ENCODE measurements at regions not wholly inside any gene's neighbourhood (a gene's known extent, or its start where the extent isn't known, plus 50 kb on each side); places are given as distances from the start of the nearest gene placed in this dataset.

DNA sequence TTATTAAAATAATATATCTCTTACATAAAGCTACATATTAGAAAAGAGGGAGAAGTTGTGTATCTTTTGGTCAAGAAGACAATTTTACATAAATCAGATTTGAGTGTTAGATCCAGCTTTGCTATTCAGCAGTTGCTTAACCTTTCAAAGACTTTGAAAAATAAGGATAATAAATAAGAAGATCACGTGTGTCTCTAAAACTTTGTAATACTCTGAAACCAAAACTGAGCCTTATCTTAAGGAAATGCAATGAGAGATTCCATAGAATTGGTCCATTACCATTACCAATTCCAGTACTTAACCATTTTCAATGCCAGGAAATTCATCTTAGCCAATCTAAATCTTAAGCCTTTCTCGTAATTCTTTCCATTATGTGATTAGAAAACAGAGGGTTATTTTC, 89.2 kb upstream of the COL5A2 start:
- FAIRE-seq, result no peak

GRCh38 chr2:189273734-189274133, 94.2 kb upstream of the COL5A2 start:
- FAIRE-seq, result no peak

GRCh38 chr2:189274361-189274760, 94.8 kb upstream of the COL5A2 start:
- FAIRE-seq, result no peak

- FAIRE-seq, result no peak
These were observed 96.7 kb upstream of the COL5A2 start for GRCh38 chr2:189276277-189276676.

- no peak for FAIRE-seq
These were observed 101.6 kb upstream of the COL5A2 start for GRCh38 chr2:189281201-189281600.

- FAIRE-seq, result no peak
These were observed 105.8 kb upstream of the COL5A2 start for GRCh38 chr2:189285349-189285748.

DNA sequence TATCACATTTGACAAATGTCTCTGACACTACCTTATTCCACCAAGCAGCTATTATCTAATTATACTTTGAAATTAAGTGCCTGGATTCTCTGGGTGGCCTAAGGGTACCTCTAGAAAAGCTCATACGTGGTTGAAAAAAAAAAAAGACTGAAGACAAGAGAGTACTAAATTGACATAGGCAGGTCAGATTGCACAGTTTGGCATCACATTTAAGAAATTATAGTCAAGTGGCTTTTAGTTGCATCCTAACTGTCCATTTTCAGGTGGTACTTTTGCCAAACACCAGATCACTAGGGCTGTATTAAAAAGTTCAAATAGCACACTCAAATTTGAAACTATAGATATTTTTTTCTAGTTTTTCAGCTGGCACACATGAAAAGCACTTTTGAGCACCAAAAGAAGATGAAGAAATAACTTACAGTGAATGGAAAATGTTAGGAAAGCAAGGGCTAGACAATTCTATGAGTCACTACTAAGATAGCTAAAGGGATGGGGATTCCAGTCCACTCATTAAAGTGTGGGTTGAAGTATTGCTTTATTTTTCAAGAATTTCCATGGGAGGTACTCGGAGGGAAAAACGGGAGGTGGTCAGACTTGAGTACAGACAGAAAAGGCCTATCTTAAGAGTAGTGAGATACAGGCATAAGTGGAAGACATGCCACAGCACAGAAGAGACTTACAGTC, 106.5 kb upstream of the COL5A2 start:
- FAIRE-seq, result no peak

GRCh38 chr2:189287363-189287762, 107.8 kb upstream of the COL5A2 start:
- FAIRE-seq, result no peak

GRCh38 chr2:189287982-189288521, 108.5 kb upstream of the COL5A2 start:
- no peak for FAIRE-seq

- FAIRE-seq, result no peak
These were observed 111.9 kb upstream of the COL5A2 start for GRCh38 chr2:189291460-189291859.

GRCh38 chr2:189293164-189293563, 113.6 kb upstream of the COL5A2 start:
- FAIRE-seq, result no peak

- no peak for FAIRE-seq
These were observed 117.9 kb upstream of the COL5A2 start for GRCh38 chr2:189297446-189297845.

DNA sequence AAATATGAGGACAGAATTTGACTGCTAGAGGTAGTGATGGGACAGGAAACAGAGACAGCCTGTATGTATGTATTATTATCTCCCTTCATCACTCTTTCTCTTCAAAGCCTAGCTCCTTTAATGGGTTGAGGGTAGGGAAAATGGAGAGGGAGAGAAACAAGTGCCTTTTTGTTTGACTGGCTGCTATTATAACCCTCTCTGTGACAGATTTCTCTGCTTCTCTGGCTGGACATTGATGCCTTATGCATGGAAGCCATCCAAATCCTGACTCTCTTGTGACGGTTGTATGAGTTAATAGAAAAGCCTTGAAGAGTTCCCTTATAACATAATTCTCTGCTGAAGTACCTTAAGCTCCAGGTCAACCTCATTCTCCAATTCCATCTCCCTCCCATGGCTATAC, 118.5 kb upstream of the COL5A2 start:
- no peak for FAIRE-seq

- no peak for FAIRE-seq
These were observed 118.9 kb upstream of the COL5A2 start for GRCh38 chr2:189298481-189298880.

DNA sequence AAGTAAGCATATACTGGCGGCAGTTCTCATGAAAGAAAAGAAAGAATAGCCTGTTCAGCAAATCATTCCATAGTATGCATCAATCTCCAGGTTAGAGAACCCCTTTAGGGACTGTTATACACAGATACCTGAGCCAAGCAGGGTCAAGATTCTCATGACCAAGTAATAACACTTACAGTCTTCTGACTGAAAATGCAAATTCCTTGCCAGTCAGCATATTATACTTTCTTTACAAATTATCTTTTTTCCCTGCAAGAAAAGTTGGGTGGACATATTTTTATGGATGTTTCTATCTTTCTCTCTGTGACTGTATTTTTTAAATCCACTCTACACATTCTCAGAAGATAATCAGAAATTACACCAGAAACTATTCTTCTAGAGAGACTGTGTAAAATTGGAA, 120.4 kb upstream of the COL5A2 start:
- no peak for FAIRE-seq

- FAIRE-seq, result no peak
These were observed 121.4 kb upstream of the COL5A2 start for GRCh38 chr2:189300916-189301315.

- FAIRE-seq, result no peak
These were observed 122.8 kb upstream of the COL5A2 start for GRCh38 chr2:189302274-189302948.

- FAIRE-seq, result no peak
These were observed 124.8 kb upstream of the COL5A2 start for GRCh38 chr2:189304360-189304759.

DNA sequence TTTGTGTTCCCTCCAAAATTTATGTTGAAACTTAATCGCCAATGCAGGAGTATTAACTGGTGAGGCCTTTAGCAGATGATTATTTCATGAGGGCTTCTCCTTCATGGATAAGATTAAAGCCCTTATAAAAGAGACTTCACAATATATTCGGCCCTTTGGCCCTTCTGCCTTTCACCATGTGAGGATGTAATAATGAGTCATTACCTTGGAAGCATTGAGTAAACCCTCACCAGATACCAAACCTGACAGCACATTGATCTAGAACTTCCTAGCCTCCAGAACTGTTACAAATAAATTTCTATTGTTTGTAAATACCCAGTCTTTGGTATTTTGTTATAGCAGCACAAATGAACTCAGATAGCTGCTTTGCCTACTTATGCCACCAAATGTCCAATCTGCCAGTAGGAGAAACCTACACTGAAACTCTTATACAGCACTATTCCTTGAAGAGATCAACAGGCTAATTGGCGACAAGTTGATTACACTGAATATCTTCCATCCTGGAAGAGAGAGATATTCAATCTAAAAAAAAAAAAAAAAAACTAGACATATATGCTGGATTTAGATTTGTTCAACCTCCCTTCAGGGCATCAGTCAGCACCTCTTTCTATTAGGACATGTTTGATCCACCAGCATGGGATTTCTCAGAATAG, 125.9 kb upstream of the COL5A2 start:
- no peak for FAIRE-seq

DNA sequence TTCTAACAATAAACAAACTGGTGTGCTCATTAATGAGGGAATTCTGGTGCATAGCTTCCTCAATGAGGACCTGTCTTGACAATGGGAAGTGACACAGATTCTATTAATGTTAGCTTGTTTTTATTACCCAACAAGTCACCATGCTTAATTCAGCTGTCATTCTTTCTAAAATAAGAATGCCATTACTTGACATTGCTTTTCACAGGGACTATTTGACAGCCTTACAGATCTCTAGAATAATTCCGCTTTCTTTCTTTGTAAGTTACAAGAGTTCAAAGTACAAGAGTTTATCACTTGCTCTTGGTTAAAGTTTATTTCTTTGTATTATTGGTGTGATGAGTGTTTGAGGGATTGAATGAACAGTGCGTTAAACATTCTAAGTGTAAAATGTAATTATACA, 127.0 kb upstream of the COL5A2 start:
- FAIRE-seq, result no peak

- FAIRE-seq, result no peak
These were observed 128.7 kb upstream of the COL5A2 start for GRCh38 chr2:189308056-189308790.

- FAIRE-seq, result no peak
These were observed 129.8 kb upstream of the COL5A2 start for GRCh38 chr2:189309331-189309730.

DNA sequence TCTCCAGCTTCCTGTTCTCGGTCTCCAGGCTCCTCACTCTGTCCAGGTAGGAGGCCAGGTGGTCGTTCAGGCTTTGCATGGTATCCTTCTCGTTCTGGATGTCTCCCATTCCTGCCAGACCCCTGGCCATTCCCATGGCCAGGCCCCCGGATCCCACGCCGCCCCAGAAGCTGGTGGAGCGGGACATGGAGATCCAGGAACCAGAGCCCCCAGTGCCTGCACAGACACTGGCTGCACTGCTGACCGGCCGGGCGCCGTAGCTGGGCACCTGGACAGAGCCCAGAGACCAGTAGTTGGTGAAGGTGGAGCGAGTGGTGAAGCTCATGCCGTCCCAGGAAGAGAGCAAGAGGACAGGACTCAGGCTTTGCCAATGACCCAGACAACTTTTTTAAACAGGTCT, 129.1 kb upstream of the WDR75 start:
- FAIRE-seq, result no peak

All from islet of Langerhans (tissue), 1 donor.